ENCODE measurements at regions not wholly inside any gene's neighbourhood (a gene's known extent, or its start where the extent isn't known, plus 50 kb on each side); places are given as distances from the start of the nearest gene placed in this dataset.

- H3K36me3 ChIP-seq (ENCODE audit: control insufficient read depth, insufficient read depth, low read length) = no peaks in the 10 kb centered on the region
- TF ChIP-seq, protein P1, sequence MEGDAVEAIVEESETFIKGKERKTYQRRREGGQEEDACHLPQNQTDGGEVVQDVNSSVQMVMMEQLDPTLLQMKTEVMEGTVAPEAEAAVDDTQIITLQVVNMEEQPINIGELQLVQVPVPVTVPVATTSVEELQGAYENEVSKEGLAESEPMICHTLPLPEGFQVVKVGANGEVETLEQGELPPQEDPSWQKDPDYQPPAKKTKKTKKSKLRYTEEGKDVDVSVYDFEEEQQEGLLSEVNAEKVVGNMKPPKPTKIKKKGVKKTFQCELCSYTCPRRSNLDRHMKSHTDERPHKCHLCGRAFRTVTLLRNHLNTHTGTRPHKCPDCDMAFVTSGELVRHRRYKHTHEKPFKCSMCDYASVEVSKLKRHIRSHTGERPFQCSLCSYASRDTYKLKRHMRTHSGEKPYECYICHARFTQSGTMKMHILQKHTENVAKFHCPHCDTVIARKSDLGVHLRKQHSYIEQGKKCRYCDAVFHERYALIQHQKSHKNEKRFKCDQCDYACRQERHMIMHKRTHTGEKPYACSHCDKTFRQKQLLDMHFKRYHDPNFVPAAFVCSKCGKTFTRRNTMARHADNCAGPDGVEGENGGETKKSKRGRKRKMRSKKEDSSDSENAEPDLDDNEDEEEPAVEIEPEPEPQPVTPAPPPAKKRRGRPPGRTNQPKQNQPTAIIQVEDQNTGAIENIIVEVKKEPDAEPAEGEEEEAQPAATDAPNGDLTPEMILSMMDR (IDR thresholded peaks at IDR 0.05; ENCODE audit: insufficient read depth, low read depth, low read length) = no peak
- H3K27me3 ChIP-seq (ENCODE audit: control insufficient read depth, insufficient read depth, low read length) = no peaks in the 10 kb centered on the region
- no peak overlapping the region for H3K4me3 ChIP-seq (ENCODE audit: low read depth, low read length)
- CTCF ChIA-PET = no interaction called here
- POLR2A ChIA-PET = no interaction called here
- DNase-seq (ENCODE audit: low read depth) = no peak
These were observed 218.7 kb downstream of the USP6NL start for GRCh38 chr10:11392776-11393175.

GRCh38 chr10:11388996-11389395, 222.5 kb downstream of the USP6NL start:
- DNase-seq (ENCODE audit: low read depth) = no peak
- H3K36me3 ChIP-seq (ENCODE audit: control insufficient read depth, insufficient read depth, low read length) = no peaks in the 10 kb centered on the region
- CTCF ChIA-PET = no interaction called here
- H3K4me3 ChIP-seq (ENCODE audit: low read depth, low read length) = no peak overlapping the region
- POLR2A ChIA-PET = no interaction called here
- H3K27me3 ChIP-seq (ENCODE audit: control insufficient read depth, insufficient read depth, low read length) = no peaks in the 10 kb centered on the region
- TF ChIP-seq, protein P1 (IDR thresholded peaks at IDR 0.05; ENCODE audit: insufficient read depth, low read depth, low read length) = no peak

DNA sequence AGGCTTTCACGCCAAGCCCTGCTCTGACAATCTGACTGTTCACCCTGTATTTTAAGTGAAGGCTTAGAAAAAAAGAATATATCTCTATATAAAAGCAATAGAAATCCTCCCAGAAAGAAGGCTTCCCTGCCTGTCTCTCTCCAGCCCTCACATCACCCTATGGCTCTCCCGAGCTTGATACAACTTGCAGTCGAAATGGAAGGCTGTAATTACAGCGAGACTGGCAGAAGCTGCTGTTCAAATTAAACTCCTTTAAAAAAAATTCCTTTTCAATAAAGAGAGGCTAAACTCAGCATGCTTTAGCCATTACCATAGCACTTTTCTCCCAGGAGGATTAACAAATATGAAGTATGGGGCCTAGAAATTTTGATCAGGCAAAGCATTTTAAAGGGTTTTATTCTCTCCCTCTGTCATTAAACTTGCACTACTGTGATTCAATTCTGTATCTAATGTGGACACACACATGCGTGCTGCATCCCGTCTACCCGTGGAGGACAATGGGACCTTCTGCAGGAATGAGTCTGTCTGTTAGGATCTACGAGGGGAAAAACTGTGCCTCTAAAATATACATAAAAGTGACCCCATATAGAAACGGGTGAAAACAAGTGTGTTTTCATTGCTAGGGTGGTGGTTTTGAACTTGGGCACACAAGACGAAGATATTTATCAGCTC, 223.8 kb downstream of the USP6NL start:
- DNase-seq (ENCODE audit: low read depth) = no peak
- CTCF ChIA-PET = no interaction called here
- no peak overlapping the region for H3K4me3 ChIP-seq (ENCODE audit: low read depth, low read length)
- no peaks in the 10 kb centered on the region for H3K36me3 ChIP-seq (ENCODE audit: control insufficient read depth, insufficient read depth, low read length)
- no peaks in the 10 kb centered on the region for H3K27me3 ChIP-seq (ENCODE audit: control insufficient read depth, insufficient read depth, low read length)
- POLR2A ChIA-PET = no interaction called here
- TF ChIP-seq, protein P1 (IDR thresholded peaks at IDR 0.05; ENCODE audit: insufficient read depth, low read depth, low read length) = no peak

DNA sequence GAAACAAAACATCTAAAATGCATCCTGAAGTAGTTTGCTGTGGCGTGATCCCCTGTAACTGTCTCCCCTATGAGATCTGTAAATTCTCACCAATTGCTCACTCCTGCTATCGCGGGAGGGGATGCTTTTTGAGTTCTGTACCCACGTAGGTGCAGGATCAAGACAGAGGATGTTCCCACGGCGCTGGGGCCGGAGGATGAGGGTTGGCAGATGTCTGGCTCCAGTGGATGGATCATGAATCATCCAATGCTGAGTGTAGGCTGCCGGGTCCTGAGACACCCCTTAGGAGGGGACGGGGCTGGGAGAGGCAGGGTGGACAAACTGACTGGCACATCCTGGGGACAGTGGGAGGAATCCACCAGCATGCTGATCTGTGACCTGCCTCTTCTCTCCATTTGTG, 224.4 kb downstream of the USP6NL start:
- POLR2A ChIA-PET = no interaction called here
- H3K4me3 ChIP-seq (ENCODE audit: low read depth, low read length) = no peak overlapping the region
- DNase-seq (ENCODE audit: low read depth) = no peak
- CTCF ChIA-PET = no interaction called here
- H3K27me3 ChIP-seq (ENCODE audit: control insufficient read depth, insufficient read depth, low read length) = no peaks in the 10 kb centered on the region
- no peaks in the 10 kb centered on the region for H3K36me3 ChIP-seq (ENCODE audit: control insufficient read depth, insufficient read depth, low read length)
- TF ChIP-seq, protein P1 (IDR thresholded peaks at IDR 0.05; ENCODE audit: insufficient read depth, low read depth, low read length) = no peak

Data from BJ (cell line).